HG03342 (cell line): ENCODE measurements at regions not wholly inside any gene's neighbourhood (a gene's known extent, or its start where the extent isn't known, plus 50 kb on each side); places are given as distances from the start of the nearest gene placed in this dataset.
"Not testable (repeated sequence)": the region's sequence is repeated elsewhere in the genome, so short reads cannot be mapped to it uniquely, and the experiment has no call there.

Source experiments
- ATAC-seq: cut with Tn5 transposase; IDR thresholded peaks from one replicate; pipeline ENCODE4 v1.9.1; 2021; ENCODE audit warnings: mild to moderate bottlenecking, moderate library complexity; ENCODE audit not compliant: unreplicated experiment

DNA sequence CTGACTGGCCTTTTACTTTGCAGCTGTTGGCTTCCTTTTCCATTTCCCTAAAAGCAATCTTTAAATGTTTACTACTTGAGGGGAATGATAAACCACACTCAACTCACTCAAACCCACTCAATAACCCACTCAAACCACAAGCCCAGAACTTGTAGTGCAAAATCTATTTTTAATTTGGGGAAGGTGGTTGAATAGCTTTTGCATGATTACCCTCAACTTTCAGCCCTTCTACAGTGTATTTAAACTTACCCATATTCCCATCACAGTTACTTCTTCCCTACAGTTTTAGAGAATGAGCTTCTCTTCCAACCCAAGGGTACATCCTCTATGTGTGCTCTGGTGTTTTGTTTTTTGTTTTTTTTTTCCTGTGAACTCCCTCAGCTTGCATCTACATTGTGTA lies 636.1 kb downstream of the TDRD15 start:
- ATAC-seq = no peak

DNA sequence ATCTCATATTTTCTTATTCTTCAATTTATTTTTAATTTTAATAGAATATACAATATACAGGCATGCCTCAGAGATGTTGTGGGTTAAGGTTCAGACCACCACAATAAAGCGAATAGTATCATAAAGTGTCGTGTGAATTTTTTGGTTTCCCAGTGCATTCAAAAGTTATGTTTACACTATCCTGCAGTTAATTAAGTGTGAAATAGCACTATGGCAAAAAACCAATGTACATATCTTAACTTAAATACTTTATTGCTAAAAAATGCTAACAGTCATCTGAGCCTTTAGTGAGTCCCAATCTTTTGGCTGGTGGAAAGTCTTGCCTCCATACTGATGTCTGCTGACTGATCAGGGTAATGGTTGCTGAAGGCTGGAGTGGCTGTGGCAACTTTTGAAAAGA lies 637.6 kb downstream of the TDRD15 start:
- ATAC-seq = no peak

DNA sequence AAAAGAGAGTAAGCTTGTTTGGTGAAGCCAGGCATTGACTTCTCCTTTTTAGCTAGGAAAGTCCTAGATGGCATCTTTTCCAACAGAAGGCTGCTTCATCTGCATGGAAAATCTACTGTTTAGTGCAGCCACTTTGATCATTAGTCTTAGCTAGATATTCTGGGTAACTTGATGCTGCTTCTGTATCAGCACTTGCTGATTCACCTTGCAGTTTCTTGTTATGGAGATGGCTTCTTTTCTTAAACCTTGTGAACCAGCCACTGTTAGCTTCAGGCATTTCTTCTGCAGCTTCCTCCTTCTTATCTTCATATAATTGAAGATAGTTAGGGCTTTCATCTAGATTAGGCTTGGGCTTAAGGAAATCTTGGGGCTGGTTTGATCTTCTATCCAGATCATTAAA lies 639.7 kb downstream of the TDRD15 start:
- ATAC-seq = no peak

DNA sequence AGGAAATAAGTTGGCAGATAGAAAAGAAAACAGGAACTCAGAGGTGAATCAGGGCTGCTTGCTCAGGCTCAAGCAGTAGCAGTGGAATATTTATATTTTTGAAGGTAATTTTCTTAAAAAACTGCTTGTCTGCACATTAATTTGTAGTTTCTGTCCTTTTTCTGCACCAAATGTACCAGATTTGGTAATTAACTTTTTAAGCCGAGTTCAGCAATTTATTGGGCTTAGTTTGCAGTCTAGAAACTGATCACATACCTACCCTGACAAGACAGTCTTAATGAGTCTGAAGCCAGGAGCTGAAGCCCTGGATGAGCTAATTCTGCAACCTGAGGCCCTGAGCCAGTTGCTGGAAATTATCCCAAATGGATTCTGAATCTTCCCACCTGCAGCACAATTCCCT lies 647.0 kb downstream of the TDRD15 start:
- ATAC-seq = no peak

DNA sequence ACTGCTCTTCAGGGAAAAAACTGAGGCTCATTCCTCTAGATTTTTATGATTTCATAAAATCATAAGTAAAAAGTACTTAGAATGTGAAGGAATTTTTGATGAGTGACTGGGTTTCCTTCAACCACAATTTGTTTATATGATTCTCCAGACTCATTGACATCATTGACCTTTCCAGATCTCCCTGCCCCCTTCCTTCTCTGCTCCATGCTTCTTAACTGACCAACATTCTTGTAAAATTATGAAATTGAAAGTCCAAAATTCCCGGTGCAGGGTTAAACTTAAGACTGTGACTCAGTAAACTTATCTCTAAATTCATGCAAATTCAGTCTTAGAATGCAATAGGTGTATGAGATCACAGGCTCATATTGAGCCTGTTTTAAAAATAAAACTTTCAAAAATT lies 648.9 kb downstream of the TDRD15 start:
- no peak for ATAC-seq

DNA sequence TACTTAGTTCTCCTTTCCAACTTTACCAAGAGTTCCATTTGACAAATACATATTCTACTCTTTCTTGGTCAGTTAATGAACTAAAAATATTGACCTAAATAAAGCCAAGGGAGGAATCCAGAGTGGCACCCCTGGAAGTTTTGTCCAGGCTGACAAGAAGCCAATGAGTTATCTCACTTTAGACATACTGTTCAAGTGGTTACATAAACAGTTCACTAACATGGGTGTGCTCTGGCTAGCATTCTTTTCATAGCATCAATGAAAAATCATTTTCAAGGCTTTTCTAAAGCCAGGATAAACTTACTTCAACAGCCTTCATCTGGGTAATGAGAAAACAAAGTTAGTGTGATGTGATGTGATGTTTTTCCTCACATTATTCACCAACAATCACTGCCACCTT lies 649.4 kb downstream of the TDRD15 start:
- ATAC-seq = no peak

DNA sequence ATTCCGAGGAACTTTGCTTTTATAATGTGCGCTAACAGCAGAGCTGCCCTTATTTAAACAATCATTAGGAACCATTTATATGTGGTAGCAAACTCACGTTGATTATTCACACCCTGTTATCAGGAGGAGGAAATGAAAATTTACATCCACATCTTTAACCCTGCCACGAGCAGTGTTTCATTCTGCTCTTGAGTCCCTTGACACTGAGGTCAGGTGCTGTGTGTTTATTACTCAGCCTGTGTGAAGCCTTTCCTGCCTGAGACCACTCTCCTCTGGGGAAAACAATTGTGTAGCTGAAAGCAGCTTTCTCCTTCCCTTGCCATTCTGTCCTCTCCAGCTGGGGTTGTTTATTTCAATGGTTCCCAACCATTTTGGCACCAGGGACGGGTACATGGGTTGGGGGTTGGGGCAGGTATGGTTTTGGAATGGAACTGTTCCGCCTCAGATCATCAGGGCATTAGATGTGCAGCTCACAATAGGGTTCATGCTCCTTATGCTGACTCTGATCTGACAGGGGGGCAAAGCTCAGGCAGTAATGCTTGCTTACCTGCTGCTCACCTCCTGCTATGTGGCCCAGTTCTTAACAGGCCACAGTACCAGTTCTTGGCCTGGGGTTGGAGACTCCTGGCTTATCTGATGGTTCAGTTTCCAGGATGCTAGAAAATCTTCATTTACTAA lies 651.1 kb downstream of the TDRD15 start:
- no peak for ATAC-seq

DNA sequence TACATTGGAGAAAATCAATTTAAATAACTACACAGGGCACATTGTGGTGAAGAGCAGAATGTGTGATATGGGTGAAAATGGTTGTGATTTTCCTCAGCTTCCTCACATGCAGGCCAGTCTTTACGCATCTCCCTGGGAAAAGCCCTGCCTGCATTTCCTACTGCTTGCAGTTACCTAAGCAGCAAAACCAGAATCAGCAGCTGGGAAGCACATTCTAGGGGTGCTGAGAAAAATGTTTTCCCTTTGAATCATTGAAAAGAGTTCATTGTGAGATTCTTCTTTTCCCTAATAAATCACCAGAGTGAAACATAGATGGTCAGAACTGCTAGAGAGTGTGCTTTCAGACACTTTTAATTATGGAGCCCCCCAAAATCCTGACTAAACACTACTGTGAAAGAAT lies 656.0 kb downstream of the TDRD15 start:
- no peak for ATAC-seq

GRCh38 chr2:21781962-21782361 lies 658.2 kb downstream of the TDRD15 start:
- no peak for ATAC-seq

- ATAC-seq = no peak
Observed at GRCh38 chr2:21782866-21783265, 659.1 kb downstream of the TDRD15 start.

DNA sequence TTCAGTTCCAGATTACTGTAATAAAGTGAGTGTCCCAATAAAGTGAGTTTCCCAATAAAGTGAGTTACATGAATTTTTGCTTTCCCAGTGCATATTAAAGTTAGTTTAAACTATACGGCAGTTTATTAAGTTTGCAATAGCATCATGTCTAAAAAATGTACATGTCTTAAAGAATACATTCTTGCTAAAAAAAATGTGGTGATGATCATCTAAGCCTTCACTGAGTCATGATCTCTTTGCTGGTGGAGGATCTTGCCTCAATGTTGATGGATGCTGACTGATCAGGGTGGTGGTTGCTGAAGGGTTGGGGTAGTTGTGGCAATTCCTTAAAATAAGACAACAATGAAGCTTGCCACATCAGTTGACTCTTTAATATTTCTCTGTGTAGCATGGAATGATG lies 664.2 kb downstream of the TDRD15 start:
- no peak for ATAC-seq

GRCh38 chr2:21790311-21790710 lies 666.5 kb downstream of the TDRD15 start:
- not testable (repeated sequence) for ATAC-seq

- ATAC-seq = no peak
Observed at GRCh38 chr2:21792571-21792970, 668.8 kb downstream of the TDRD15 start.

GRCh38 chr2:21793461-21793860 lies 669.7 kb downstream of the TDRD15 start:
- ATAC-seq = no peak

DNA sequence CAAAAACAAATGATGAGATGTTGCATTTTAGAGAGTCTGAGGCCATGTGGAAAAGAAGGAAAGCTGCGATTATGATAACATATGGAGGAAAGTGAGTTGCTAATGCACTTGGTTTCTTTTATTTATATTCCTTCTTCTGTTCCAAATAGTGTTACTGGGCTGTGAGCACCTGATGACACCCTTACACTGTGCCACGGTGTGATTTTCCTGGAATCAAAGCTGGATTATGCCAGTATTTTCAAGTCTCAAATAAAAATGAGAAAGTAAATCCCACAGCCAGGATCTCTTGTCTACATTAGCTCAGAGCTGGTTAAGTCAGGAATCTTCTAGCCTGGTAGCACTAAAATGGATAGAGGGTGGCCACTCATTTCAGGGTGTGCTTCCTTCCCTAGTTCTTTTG lies 670.8 kb downstream of the TDRD15 start:
- no peak for ATAC-seq

DNA sequence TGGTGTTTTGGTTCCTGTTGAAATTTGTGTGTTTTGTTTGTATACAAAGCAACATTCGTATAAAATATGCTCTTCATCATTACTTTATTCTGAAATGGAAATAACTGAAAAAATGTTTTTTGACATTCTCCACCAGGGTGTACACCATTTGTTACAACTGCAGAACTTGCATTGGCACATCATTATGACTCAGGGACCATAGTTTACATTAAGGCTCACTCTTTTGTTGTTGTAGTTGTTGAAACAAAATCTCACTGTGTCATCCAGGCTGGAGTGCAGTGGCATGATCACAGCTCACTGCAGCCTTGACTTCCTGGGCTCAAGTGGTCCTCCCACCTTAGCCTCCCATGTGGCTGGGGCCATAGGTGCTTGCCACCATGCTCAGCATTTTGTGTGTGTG lies 676.6 kb downstream of the TDRD15 start:
- ATAC-seq = no peak

GRCh38 chr2:21803550-21803949 lies 679.8 kb downstream of the TDRD15 start:
- ATAC-seq = no peak

- no peak for ATAC-seq
Observed at GRCh38 chr2:21804151-21804550, 680.4 kb downstream of the TDRD15 start.

GRCh38 chr2:21811541-21811940 lies 687.8 kb downstream of the TDRD15 start:
- no peak for ATAC-seq

DNA sequence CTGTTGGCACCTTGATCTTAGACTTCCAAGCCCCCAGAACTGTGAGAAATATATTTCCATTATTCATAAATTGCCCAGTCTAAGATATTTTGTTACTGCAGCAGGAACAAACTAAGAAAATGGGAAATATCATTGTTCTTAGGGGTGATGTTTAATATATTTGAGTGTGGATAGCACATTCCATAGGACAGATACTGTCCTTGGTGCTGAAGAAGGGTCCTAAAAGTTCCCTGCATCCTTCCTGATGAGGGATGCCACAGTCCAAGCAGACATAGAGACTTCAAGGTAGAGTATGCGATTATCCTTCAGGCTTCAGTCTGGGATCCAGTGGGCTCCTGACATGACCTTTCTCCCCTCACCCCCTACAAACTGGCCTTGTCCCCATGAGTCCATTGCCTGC lies 689.0 kb downstream of the TDRD15 start:
- no peak for ATAC-seq

- ATAC-seq = no peak
Observed at GRCh38 chr2:21814588-21815149, 690.9 kb downstream of the TDRD15 start.

DNA sequence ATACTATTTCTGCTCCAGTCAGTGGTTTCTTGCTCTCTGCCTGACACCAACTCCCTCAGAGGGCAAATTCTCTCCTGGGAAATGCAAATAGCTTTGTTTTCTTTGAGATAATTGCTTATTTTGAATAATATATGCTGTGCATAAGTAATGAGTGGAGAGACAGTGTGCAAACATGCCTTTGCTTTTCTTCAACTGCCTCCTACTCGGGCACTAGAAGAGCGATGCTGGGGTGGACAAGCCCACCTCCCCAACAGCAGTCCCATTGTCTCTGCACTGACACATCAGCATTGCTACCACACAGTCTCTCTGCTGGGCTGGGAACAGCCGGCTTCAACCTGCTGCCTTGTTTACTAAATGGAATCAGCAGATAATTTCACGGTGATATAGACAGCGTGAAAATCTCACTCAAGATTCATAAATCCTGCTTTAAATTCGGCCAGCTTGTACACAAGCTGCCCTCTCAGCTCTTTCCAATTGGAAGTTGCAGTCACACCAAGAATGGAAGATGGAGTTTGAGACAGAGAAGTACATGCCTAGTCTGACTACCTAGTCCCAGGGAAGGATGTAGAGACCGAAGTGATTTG lies 694.5 kb downstream of the TDRD15 start:
- no peak for ATAC-seq

GRCh38 chr2:21819454-21819853 lies 695.7 kb downstream of the TDRD15 start:
- ATAC-seq = no peak
